ENCODE measurements at regions not wholly inside any gene's neighbourhood (a gene's known extent, or its start where the extent isn't known, plus 50 kb on each side); places are given as distances from the start of the nearest gene placed in this dataset.

DNA sequence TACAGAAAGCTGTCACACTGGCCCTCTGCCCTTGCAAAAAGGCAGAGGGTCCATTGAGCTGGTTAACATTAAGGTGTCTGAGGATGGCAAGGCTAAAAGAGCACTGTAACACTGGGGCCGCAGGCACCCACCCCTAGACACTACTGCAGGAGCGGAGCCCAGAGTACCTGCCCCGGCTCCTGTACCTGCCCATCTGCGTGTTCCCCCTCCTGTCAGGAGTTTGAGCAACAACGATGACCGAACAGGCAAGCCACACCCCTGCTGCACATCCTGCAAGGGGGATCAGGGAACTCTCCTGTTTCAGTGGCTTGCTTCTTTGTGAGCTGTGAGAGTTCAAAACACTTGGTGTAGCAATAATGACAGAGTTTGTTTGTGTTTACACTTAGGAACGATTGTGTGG, 117.4 kb upstream of the STARD13 start:
- no peak for DNase-seq
- Mint-ChIP-seq H3K36me3 (ENCODE audit: insufficient read depth in 1 of 3, low read depth in 3 of 3) (no peaks in the 10 kb centered on the region), H3K27me3 (ENCODE audit: low read depth) (no peaks in the 10 kb centered on the region), H3K4me1 (no peaks in the 10 kb centered on the region), H3K9me3 (no peaks in the 10 kb centered on the region), H3K27ac (peak overlapping the region in 1 of 3 experiments; percentile 48; a peak in 1 of 7 replicates), H3K4me3 (no peak overlapping the region)
- Histone ChIP-seq H3K4ac (ENCODE audit: low read depth, low read length) (no peak overlapping the region), H3K23me2 (ENCODE audit: insufficient read length, low read depth, low read length, poor library complexity, severe bottlenecking) (no peaks in the 10 kb centered on the region), H4K5ac (ENCODE audit: insufficient read length, low read depth, low read length) (no peak overlapping the region), H3K4me1 (ENCODE audit: insufficient read depth, low read length) (no peaks in the 10 kb centered on the region), H2BK20ac (ENCODE audit: low read depth, low read length, poor library complexity, severe bottlenecking) (no peak overlapping the region), H3K79me1 (ENCODE audit: insufficient read depth, low read depth, low read length, poor library complexity, severe bottlenecking) (no peaks in the 10 kb centered on the region), H3K4me2 (ENCODE audit: insufficient read depth, insufficient read length, low read length) (no peak overlapping the region), H3K27me3 (ENCODE audit: insufficient read depth, low read length) (no peaks in the 10 kb centered on the region), H3K79me2 (ENCODE audit: insufficient read depth, low read length) (no peaks in the 10 kb centered on the region), H4K91ac (ENCODE audit: insufficient read length, low read depth, low read length) (no peak overlapping the region), H4K20me1 (ENCODE audit: control insufficient read depth, insufficient read depth, insufficient read length) (no peaks in the 10 kb centered on the region), H2AK5ac (ENCODE audit: insufficient read length, low read length) (no peak overlapping the region), H3K23ac (ENCODE audit: insufficient read length, low read depth, low read length) (no peak overlapping the region), H3K14ac (ENCODE audit: insufficient read depth, low read length) (no peak overlapping the region), H2BK15ac (ENCODE audit: low read depth, low read length) (no peak overlapping the region), H3K18ac (ENCODE audit: insufficient read length, low read depth, low read length) (no peak overlapping the region), H3K9me3 (ENCODE audit: control insufficient read depth, low read depth, low read length) (no peaks in the 10 kb centered on the region), H3T11ph (ENCODE audit: low read length) (no peak overlapping the region), H2AFZ (ENCODE audit: low read length) (no peak overlapping the region), H4K8ac (replicated peaks; ENCODE audit: insufficient read length, low read depth, low read length) (no peak overlapping the region), H2BK12ac (ENCODE audit: insufficient read length, low read depth, low read length) (no peak overlapping the region), H3K9ac (ENCODE audit: extremely low read depth, insufficient read length, low read length) (no peak overlapping the region), H2BK120ac (ENCODE audit: low read depth, low read length, poor library complexity, severe bottlenecking) (no peak overlapping the region), H3K56ac (ENCODE audit: insufficient read length, low read depth, low read length) (no peak overlapping the region), H3K27ac (ENCODE audit: insufficient read length, low read depth, low read length) (no peak overlapping the region), H2BK5ac (ENCODE audit: insufficient read length, low read length) (no peak overlapping the region)
- TF ChIP-seq, protein P1, sequence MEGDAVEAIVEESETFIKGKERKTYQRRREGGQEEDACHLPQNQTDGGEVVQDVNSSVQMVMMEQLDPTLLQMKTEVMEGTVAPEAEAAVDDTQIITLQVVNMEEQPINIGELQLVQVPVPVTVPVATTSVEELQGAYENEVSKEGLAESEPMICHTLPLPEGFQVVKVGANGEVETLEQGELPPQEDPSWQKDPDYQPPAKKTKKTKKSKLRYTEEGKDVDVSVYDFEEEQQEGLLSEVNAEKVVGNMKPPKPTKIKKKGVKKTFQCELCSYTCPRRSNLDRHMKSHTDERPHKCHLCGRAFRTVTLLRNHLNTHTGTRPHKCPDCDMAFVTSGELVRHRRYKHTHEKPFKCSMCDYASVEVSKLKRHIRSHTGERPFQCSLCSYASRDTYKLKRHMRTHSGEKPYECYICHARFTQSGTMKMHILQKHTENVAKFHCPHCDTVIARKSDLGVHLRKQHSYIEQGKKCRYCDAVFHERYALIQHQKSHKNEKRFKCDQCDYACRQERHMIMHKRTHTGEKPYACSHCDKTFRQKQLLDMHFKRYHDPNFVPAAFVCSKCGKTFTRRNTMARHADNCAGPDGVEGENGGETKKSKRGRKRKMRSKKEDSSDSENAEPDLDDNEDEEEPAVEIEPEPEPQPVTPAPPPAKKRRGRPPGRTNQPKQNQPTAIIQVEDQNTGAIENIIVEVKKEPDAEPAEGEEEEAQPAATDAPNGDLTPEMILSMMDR (conservative IDR thresholded peaks at IDR 0.05), result no peak
- no CpG with 5 or more reads among the region's 7 CpGs for WGBS (ENCODE audit: extremely low coverage, insufficient read length, low lambda C conversion rate)
